DMS 273 (cell line): ENCODE measurements at regions not wholly inside any gene's neighbourhood (a gene's known extent, or its start where the extent isn't known, plus 50 kb on each side); places are given as distances from the start of the nearest gene placed in this dataset.
"Not testable (repeated sequence)": the region's sequence is repeated elsewhere in the genome, so short reads cannot be mapped to it uniquely, and the experiment has no call there.

Source experiments
- DNase-seq: peaks from one replicate; lab custom pipeline; 2025; ENCODE audit not compliant: unreplicated experiment; lab: John Stamatoyannopoulos, UW

DNA sequence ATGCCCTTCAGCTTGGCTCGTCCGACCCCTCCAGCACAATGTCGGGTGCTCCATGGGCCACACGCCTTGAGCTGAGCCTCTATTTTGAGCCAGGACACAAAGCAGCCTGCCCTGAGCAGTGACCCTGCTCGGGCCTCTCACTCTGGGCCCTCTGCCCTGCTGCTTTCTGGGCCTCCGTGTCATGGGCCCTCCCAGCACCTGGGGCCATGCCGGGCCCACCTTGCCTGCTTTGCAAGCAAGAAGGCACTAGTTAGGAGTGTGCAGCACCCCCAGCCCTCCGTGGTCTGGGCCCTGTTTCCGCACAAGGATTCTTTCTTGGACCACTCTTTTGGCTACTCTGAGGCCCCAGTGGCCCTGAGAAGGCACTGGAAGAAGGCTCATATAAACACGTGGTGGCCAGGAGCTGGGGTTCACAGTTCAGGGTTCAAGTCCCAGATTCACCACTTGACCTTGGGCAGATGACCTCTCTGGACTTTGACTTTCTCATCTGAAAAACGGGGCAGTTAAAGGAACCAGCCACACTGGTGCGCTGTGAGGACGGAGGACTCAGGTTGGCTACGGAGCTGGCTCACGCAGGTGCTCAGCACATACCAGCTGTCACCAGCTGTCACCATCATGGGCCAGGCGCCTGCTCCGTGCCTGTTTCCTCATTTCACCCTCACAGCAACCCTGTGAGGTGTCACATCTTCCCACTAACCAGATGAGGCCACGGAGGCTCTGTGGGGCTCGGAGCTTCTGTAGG, 166.0 kb upstream of the GSE1 start:
- DNase-seq: peak; percentile 83

- peak; percentile 83 for DNase-seq
These were observed 165.3 kb upstream of the GSE1 start for GRCh38 chr16:85447693-85448313.

DNA sequence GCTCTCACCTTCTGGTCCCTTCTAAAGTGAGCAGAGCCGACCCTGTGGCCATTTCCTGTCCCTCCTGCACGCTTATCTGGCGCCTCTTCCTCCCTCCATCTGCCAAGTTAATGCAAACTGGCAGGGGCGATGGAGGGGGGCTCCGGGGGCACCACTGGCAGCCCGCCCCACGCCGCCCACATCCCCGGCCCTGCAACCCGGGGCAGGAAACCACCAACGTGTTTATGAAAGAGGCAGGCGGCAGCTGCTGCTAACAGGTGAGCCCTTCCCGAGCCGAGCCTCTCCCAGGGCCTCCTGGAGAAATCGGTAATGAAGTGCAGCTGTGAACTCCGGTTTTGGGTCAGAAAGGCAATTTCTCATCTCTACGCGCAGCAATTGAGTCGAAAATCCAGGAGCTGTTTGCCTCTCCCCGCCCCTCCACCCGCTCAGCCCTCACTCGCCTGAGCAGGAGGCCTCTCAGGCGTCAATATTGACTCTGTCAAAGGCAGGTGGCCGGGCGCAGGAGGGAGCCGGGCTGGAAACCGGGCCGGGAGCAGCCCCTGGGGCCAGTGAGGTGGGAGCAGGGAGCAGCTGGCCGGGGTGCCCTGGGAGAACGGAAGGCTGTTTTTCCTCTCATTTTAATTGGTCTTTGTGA, 164.4 kb upstream of the GSE1 start:
- peak; percentile 98 for DNase-seq

GRCh38 chr16:85449191-85449884, 163.8 kb upstream of the GSE1 start:
- DNase-seq: no peak

DNA sequence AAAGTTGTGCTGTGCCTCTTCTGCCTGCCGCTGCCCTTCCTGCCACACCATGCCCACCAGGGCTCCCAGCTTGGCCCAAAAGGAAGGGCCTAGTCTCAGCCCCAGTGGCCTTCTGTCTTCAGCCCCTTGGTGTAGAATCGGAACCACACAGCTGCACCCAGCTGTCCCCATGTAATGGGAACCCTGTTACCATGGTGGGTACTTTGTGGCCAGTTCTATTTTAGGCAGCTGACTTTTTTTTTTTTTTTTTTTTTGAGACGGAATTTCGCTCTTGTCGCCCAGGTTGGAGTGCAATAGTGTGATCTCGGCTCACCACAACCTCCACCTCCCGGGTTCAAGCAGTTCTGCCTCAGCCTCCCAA, 163.3 kb upstream of the GSE1 start:
- no peak for DNase-seq

DNA sequence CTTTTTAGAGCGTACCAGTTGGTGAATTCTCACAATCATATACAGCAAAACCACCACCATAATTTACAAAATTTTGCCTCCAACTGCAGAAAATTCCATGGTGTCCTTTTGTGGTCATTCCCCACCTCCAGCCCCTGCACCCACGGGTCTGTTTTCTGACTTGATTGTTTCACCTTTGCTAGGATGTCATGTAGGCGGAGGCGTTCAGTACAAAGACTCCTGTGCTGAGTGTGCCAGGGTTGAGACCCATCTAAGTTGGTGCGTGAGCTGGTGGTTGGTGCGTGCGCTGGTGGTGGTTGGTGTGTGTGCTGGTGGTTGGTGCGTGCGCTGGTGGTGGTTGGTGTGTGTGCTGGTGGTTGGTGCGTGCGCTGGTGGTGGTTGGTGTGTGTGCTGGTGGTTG, 162.0 kb upstream of the GSE1 start:
- not testable (repeated sequence) for DNase-seq

DNA sequence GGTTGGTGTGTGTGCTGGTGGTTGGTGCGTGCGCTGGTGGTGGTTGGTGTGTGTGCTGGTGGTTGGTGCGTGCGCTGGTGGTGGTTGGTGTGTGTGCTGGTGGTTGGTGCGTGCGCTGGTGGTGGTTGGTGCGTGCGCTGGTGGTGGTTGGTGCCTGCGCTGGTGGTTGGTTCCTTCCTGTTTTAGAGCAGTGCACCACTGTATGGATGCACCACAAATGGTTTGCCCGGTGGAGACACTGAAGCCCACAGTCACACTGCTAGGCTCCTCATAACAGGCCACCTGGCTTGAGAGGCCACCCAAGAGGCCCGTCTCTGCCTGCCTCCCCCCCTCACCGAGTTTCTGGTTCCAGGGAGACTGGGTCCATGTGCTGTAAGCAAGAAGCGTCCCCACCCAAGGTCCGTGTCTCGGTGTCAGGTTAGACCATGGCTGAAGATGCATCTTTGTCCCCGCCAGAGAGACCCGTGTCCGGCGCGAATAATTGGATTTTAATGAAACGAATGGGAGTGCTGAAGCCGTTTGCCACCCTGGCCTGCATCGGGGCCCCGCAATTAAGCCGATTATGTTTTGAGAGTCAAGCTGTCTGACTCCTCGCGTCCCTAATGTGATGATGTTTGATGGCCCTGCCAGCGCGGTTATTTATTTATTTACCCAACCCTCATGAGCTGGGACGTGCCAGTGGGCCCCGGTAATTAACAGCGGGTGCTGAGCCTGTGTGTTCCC, 161.3 kb upstream of the GSE1 start:
- no peak for DNase-seq

GRCh38 chr16:85452364-85453193, 160.5 kb upstream of the GSE1 start:
- DNase-seq: no peak

DNA sequence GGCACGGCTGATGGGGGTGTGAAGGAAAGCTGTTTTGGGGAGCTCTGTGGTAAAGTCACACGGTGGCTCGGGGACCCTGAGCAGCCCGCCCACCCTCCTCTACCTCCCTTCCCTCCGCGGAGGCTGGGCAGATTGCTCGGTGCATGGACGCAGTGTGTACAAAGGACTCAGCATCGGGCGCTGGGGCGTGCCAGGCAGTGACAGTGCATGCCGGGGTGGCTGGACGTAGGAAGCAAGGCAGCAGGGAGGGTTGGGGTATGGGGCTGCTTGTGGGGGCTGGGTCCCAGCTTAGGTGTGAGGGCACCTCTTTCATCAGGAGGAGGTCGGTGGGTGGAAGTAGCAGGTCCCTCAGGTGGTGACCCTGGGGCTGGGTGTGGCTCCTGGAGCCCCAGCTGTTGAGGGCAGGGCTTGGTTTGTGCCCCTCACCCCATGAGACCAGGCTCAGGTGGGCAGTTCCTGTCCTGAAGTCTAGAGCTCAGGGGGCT, 159.9 kb upstream of the GSE1 start:
- no peak for DNase-seq

- DNase-seq: no peak
These were observed 159.4 kb upstream of the GSE1 start for GRCh38 chr16:85453703-85454102.

DNA sequence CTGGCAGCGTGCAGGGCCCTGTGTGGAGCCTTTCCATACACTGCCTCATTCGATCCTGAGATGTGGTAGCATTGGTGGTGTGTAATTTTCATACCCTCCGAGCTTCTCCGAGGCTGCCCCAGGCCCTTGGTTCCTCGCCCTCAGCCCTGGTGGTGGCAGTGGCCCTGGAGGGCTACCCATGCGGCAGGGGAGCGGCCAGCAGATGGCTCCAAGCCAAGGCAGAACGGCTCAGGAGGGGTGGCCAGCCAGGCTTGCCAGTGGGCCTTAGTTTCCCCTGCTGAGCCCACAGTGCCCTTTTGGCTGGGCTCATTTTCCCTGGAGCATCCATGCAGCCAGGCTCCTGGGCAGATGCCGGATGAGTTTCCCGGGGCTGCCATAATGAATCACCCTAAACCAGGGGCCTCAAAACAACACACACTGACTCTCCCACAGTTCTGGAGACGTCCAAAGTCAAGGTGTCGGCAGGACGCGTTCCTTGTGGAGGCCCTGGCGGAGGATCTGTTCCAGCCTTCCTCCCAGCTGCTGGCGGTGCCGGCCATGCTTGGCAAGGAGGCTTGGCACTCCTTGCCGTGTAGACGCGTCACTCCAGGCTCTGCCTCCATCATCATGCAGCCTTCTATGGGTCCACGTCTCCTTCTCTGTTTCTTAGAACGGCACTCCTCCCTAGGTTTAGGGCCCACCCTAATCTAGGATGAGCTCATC, 158.8 kb upstream of the GSE1 start:
- no peak for DNase-seq

DNA sequence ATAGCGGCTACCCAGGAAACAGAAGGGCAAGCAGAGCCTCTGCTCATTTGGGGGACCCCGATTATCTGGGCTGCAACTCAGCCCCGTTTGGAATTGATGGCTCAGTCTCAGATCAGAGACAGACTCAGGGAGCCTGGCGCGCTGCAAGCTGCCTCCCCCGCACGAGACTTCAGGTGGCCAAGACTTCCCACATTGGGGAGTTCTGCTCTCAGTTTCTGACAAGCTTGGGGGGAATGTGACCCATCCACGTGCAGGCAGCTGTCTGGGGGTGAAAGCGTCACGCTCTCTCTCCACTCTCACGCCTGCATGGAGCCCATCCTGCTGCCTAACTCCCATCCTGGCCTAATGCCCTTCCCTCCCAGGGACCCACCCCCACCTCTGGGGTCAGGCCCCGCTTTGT, 157.6 kb upstream of the GSE1 start:
- DNase-seq: no peak

- no peak for DNase-seq
These were observed 155.8 kb upstream of the GSE1 start for GRCh38 chr16:85457366-85457765.

DNA sequence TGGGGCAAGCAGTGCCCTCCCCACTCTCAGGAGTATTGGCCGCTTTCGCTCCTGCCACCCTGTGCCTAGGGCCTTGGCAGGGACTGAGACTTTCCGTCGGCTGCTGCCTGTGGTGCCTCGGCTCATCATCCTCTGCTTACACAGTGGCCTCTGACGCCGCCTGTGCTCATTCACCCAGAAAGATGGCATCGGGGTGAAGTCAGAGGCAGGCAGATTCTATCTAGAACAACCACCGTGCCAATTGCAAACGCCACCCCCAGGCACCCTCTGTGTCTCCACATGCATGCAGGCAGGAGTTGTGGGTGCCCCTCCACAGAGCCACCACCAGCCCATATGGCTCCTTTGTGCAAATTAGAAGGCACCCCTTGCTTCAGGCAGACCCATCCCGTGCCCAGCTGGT, 154.2 kb upstream of the GSE1 start:
- DNase-seq: peak; percentile 68

- no peak for DNase-seq
These were observed 153.4 kb upstream of the GSE1 start for GRCh38 chr16:85459529-85460251.

DNA sequence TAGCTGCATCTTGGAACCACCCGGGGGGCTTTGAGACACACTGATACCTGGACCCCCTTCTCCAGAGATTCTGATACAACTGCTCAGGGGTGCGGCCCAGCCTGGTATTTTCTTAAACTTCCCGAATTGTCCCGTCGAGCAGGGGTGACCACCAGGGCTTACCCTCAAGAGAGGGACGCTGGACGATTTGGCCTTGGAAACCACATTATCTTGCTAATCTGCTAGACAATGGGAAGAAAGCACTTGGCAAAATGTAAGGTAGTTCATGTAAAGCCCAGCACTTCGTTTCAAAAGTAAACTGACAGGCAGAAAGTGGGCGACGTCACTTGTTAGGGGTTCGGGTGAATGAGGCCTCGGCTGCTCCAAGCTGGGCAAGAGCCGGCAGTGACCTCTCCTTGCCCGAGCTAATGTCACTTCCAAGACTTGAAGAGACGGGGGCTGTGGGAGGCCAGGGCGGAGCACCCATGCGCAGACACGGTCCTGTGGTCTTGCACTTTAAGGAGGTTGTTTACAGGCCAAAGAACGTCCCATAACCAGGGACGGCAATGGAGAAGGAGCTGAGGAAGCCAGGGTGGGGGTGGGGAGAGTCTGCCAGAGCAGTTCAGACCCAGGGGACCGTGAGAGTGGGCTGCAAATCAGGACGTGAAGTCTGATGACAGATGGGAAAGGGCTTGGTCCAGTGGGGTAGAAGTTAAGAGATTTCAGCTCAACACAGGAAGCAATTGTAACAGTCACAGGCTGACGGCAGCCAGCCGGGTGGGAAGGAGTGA, 152.7 kb upstream of the GSE1 start:
- peak; percentile 84 for DNase-seq

- peak; percentile 80 for DNase-seq
These were observed 151.9 kb upstream of the GSE1 start for GRCh38 chr16:85461022-85461813.
